ENCODE measurements at regions not wholly inside any gene's neighbourhood (a gene's known extent, or its start where the extent isn't known, plus 50 kb on each side); places are given as distances from the start of the nearest gene placed in this dataset.
"Not testable (repeated sequence)": the region's sequence is repeated elsewhere in the genome, so short reads cannot be mapped to it uniquely, and the experiment has no call there.

GRCh38 chr16:59864981-59865666 is 1131.0 kb upstream of the GOT2 start:
- H3K9me3 Mint-ChIP-seq: peaks cover 18% of the 10 kb centered on the region
- intact Hi-C loops (cut with micrococcal nuclease): no loop called here

GRCh38 chr16:59859676-59860402 is 1125.7 kb upstream of the GOT2 start:
- Mint-ChIP-seq H3K9me3 (peaks cover 13% of the 10 kb centered on the region), H3K4me3 (no peak overlapping the region), H3K27ac (no peak overlapping the region), H3K4me1 (ENCODE audit: low read depth) (no peaks in the 10 kb centered on the region), H3K36me3 (ENCODE audit: low read depth) (no peaks in the 10 kb centered on the region), H3K27me3 (ENCODE audit: insufficient read depth) (no peaks in the 10 kb centered on the region)
- DNase-seq (ENCODE audit: low spot score): no peak
- intact Hi-C loops (cut with micrococcal nuclease): no loop called here

More at GRCh38 chr16:59864981-59865666, 1131.0 kb upstream of the GOT2 start:
- no peak overlapping the region for H3K4me3 Mint-ChIP-seq
- DNase-seq (ENCODE audit: low spot score): no peak
- H3K4me1 Mint-ChIP-seq (ENCODE audit: low read depth): no peaks in the 10 kb centered on the region
- no peaks in the 10 kb centered on the region for H3K27me3 Mint-ChIP-seq (ENCODE audit: insufficient read depth)
- no peak overlapping the region for H3K27ac Mint-ChIP-seq
- no peaks in the 10 kb centered on the region for H3K36me3 Mint-ChIP-seq (ENCODE audit: low read depth)

GRCh38 chr16:59854846-59855439 is 1120.8 kb upstream of the GOT2 start:
- H3K4me1 Mint-ChIP-seq (ENCODE audit: low read depth): no peaks in the 10 kb centered on the region
- H3K36me3 Mint-ChIP-seq (ENCODE audit: low read depth): no peaks in the 10 kb centered on the region
- no peak for DNase-seq (ENCODE audit: low spot score)
- no peak overlapping the region for H3K4me3 Mint-ChIP-seq
- H3K27me3 Mint-ChIP-seq (ENCODE audit: insufficient read depth): no peaks in the 10 kb centered on the region
- intact Hi-C loops (cut with micrococcal nuclease): no loop called here
- H3K9me3 Mint-ChIP-seq: no peaks in the 10 kb centered on the region
- H3K27ac Mint-ChIP-seq: no peak overlapping the region

GRCh38 chr16:59849716-59850115 is 1115.6 kb upstream of the GOT2 start:
- no peak for DNase-seq (ENCODE audit: low spot score)
- intact Hi-C loops (cut with micrococcal nuclease): no loop called here
- Mint-ChIP-seq H3K9me3 (peaks cover 4% of the 10 kb centered on the region), H3K27me3 (ENCODE audit: insufficient read depth) (no peaks in the 10 kb centered on the region), H3K4me3 (no peak overlapping the region), H3K36me3 (ENCODE audit: low read depth) (no peaks in the 10 kb centered on the region), H3K4me1 (ENCODE audit: low read depth) (no peaks in the 10 kb centered on the region), H3K27ac (no peak overlapping the region)

- intact Hi-C loops (cut with micrococcal nuclease): no loop called here
- Mint-ChIP-seq H3K27me3 (ENCODE audit: insufficient read depth) (no peaks in the 10 kb centered on the region), H3K9me3 (peaks cover 11% of the 10 kb centered on the region)
Measured at GRCh38 chr16:59848296-59848695, 1114.2 kb upstream of the GOT2 start.

GRCh38 chr16:59840169-59840568 is 1106.1 kb upstream of the GOT2 start:
- Mint-ChIP-seq H3K4me3 (no peak overlapping the region), H3K27me3 (ENCODE audit: insufficient read depth) (no peaks in the 10 kb centered on the region), H3K4me1 (ENCODE audit: low read depth) (no peaks in the 10 kb centered on the region), H3K36me3 (ENCODE audit: low read depth) (no peaks in the 10 kb centered on the region), H3K9me3 (peaks cover 20% of the 10 kb centered on the region), H3K27ac (no peak overlapping the region)
- intact Hi-C loops (cut with micrococcal nuclease): no loop called here
- no peak for DNase-seq (ENCODE audit: low spot score)

More at GRCh38 chr16:59848296-59848695, 1114.2 kb upstream of the GOT2 start:
- Mint-ChIP-seq H3K36me3 (ENCODE audit: low read depth) (no peaks in the 10 kb centered on the region), H3K4me3 (no peak overlapping the region), H3K27ac (no peak overlapping the region), H3K4me1 (ENCODE audit: low read depth) (no peaks in the 10 kb centered on the region)
- no peak for DNase-seq (ENCODE audit: low spot score)

GRCh38 chr16:59826767-59827166 is 1092.7 kb upstream of the GOT2 start:
- Mint-ChIP-seq H3K4me1 (ENCODE audit: low read depth) (no peaks in the 10 kb centered on the region), H3K4me3 (no peak overlapping the region), H3K9me3 (peaks cover 14% of the 10 kb centered on the region), H3K27me3 (ENCODE audit: insufficient read depth) (no peaks in the 10 kb centered on the region), H3K27ac (no peak overlapping the region), H3K36me3 (ENCODE audit: low read depth) (no peaks in the 10 kb centered on the region)
- intact Hi-C loops (cut with micrococcal nuclease): no loop called here
- no peak for DNase-seq (ENCODE audit: low spot score)

- H3K4me3 Mint-ChIP-seq; intact Hi-C loops (cut with micrococcal nuclease); DNase-seq (ENCODE audit: low spot score); H3K27me3 Mint-ChIP-seq (ENCODE audit: insufficient read depth); H3K36me3 Mint-ChIP-seq (ENCODE audit: low read depth); H3K4me1 Mint-ChIP-seq (ENCODE audit: low read depth); H3K27ac Mint-ChIP-seq: not testable (repeated sequence)
- H3K9me3 Mint-ChIP-seq: peaks cover 26% of the 10 kb centered on the region
Measured at GRCh38 chr16:59809488-59809887, 1075.4 kb upstream of the GOT2 start.

GRCh38 chr16:59783191-59783590 is 1049.1 kb upstream of the GOT2 start:
- H3K4me1 Mint-ChIP-seq (ENCODE audit: low read depth): no peaks in the 10 kb centered on the region
- DNase-seq (ENCODE audit: low spot score): no peak
- no peaks in the 10 kb centered on the region for H3K27me3 Mint-ChIP-seq (ENCODE audit: insufficient read depth)
- H3K36me3 Mint-ChIP-seq (ENCODE audit: low read depth): no peaks in the 10 kb centered on the region
- intact Hi-C loops (cut with micrococcal nuclease): no loop called here
- H3K9me3 Mint-ChIP-seq: peaks cover 15% of the 10 kb centered on the region
- H3K27ac Mint-ChIP-seq: no peak overlapping the region
- no peak overlapping the region for H3K4me3 Mint-ChIP-seq

GRCh38 chr16:59773330-59773729 is 1039.2 kb upstream of the GOT2 start:
- Mint-ChIP-seq H3K27me3 (ENCODE audit: insufficient read depth) (no peaks in the 10 kb centered on the region), H3K27ac (no peak overlapping the region), H3K4me1 (ENCODE audit: low read depth) (no peaks in the 10 kb centered on the region), H3K9me3 (no peaks in the 10 kb centered on the region), H3K4me3 (no peak overlapping the region), H3K36me3 (ENCODE audit: low read depth) (no peaks in the 10 kb centered on the region)
- no peak for DNase-seq (ENCODE audit: low spot score)
- intact Hi-C loops (cut with micrococcal nuclease): no loop called here

- no peaks in the 10 kb centered on the region for H3K36me3 Mint-ChIP-seq (ENCODE audit: low read depth)
- intact Hi-C loops (cut with micrococcal nuclease): no loop called here
- H3K27ac Mint-ChIP-seq: no peak overlapping the region
- H3K27me3 Mint-ChIP-seq (ENCODE audit: insufficient read depth): no peaks in the 10 kb centered on the region
- no peak overlapping the region for H3K4me3 Mint-ChIP-seq
- no peak for DNase-seq (ENCODE audit: low spot score)
- H3K9me3 Mint-ChIP-seq: peaks cover 15% of the 10 kb centered on the region
- H3K4me1 Mint-ChIP-seq (ENCODE audit: low read depth): no peaks in the 10 kb centered on the region
Measured at GRCh38 chr16:59759296-59759695, 1025.2 kb upstream of the GOT2 start.

- Mint-ChIP-seq H3K9me3 (peaks cover 15% of the 10 kb centered on the region), H3K36me3 (ENCODE audit: low read depth) (no peaks in the 10 kb centered on the region), H3K27me3 (ENCODE audit: insufficient read depth) (no peaks in the 10 kb centered on the region), H3K4me3 (no peak overlapping the region), H3K27ac (no peak overlapping the region), H3K4me1 (ENCODE audit: low read depth) (no peaks in the 10 kb centered on the region)
- no peak for DNase-seq (ENCODE audit: low spot score)
- intact Hi-C loops (cut with micrococcal nuclease): no loop called here
Measured at GRCh38 chr16:59758848-59759247, 1024.7 kb upstream of the GOT2 start.

GRCh38 chr16:59754854-59755253 is 1020.7 kb upstream of the GOT2 start:
- no peaks in the 10 kb centered on the region for H3K36me3 Mint-ChIP-seq (ENCODE audit: low read depth)
- DNase-seq (ENCODE audit: low spot score): no peak
- peaks cover 4% of the 10 kb centered on the region for H3K9me3 Mint-ChIP-seq
- no peak overlapping the region for H3K27ac Mint-ChIP-seq
- no peaks in the 10 kb centered on the region for H3K4me1 Mint-ChIP-seq (ENCODE audit: low read depth)
- H3K4me3 Mint-ChIP-seq: no peak overlapping the region
- no peaks in the 10 kb centered on the region for H3K27me3 Mint-ChIP-seq (ENCODE audit: insufficient read depth)
- intact Hi-C loops (cut with micrococcal nuclease): no loop called here
